ENCODE measurements at regions not wholly inside any gene's neighbourhood (a gene's known extent, or its start where the extent isn't known, plus 50 kb on each side); places are given as distances from the start of the nearest gene placed in this dataset.

- no peak overlapping the region for H3K27ac ChIP-seq
- H3K4me3 ChIP-seq: no peak overlapping the region
- no peaks in the 10 kb centered on the region for H3K27me3 ChIP-seq
- no peaks in the 10 kb centered on the region for H3K36me3 ChIP-seq
- TF ChIP-seq CTCF (IDR thresholded peaks at IDR 0.05) (no peak), POLR2A (IDR thresholded peaks at IDR 0.05) (no peak)
- DNase-seq: no peak
- intact Hi-C loops (cut with DNase I; ENCODE audit: low total_unique reads): no loop called here
- H3K4me1 ChIP-seq: no peaks in the 10 kb centered on the region
- no peaks in the 10 kb centered on the region for H3K9me3 ChIP-seq
Observed at GRCh38 chr12:111257435-111257902, 111.4 kb downstream of the PHETA1 start.

GRCh38 chr12:111256629-111257434 is 112.1 kb downstream of the PHETA1 start:
- intact Hi-C loops (cut with DNase I; ENCODE audit: low total_unique reads): no loop called here
- Histone ChIP-seq H3K9me3 (no peaks in the 10 kb centered on the region), H3K4me3 (no peak overlapping the region), H3K4me1 (no peaks in the 10 kb centered on the region), H3K36me3 (no peaks in the 10 kb centered on the region), H3K27me3 (no peaks in the 10 kb centered on the region), H3K27ac (no peak overlapping the region)
- no peak for DNase-seq
- no peak for TF ChIP-seq CTCF (IDR thresholded peaks at IDR 0.05)
- TF ChIP-seq POLR2A (IDR thresholded peaks at IDR 0.05): no peak

GRCh38 chr12:111255261-111255660 is 113.6 kb downstream of the PHETA1 start:
- Histone ChIP-seq H3K4me1 (no peaks in the 10 kb centered on the region), H3K27me3 (no peaks in the 10 kb centered on the region), H3K4me3 (no peak overlapping the region), H3K27ac (no peak overlapping the region), H3K9me3 (no peaks in the 10 kb centered on the region), H3K36me3 (no peaks in the 10 kb centered on the region)
- DNase-seq: no peak
- intact Hi-C loops (cut with DNase I; ENCODE audit: low total_unique reads): no loop called here
- TF ChIP-seq CTCF (IDR thresholded peaks at IDR 0.05) (no peak), POLR2A (IDR thresholded peaks at IDR 0.05) (no peak)

GRCh38 chr12:111254106-111254505 is 114.8 kb downstream of the PHETA1 start:
- Histone ChIP-seq H3K4me1 (no peaks in the 10 kb centered on the region), H3K27ac (no peak overlapping the region), H3K9me3 (no peaks in the 10 kb centered on the region), H3K36me3 (no peaks in the 10 kb centered on the region), H3K4me3 (no peak overlapping the region), H3K27me3 (no peaks in the 10 kb centered on the region)
- no peak for TF ChIP-seq POLR2A (IDR thresholded peaks at IDR 0.05)
- TF ChIP-seq CTCF (IDR thresholded peaks at IDR 0.05): no peak
- DNase-seq: no peak
- intact Hi-C loops (cut with DNase I; ENCODE audit: low total_unique reads): no loop called here

GRCh38 chr12:111253213-111253612 is 115.7 kb downstream of the PHETA1 start:
- Histone ChIP-seq H3K27ac (no peak overlapping the region), H3K9me3 (no peaks in the 10 kb centered on the region), H3K4me1 (no peaks in the 10 kb centered on the region), H3K27me3 (no peaks in the 10 kb centered on the region), H3K36me3 (no peaks in the 10 kb centered on the region), H3K4me3 (no peak overlapping the region)
- intact Hi-C loops (cut with DNase I; ENCODE audit: low total_unique reads): no loop called here
- DNase-seq: no peak
- TF ChIP-seq POLR2A (IDR thresholded peaks at IDR 0.05) (no peak), CTCF (IDR thresholded peaks at IDR 0.05) (no peak)

All from uterus (tissue), 3 donors.